GM21381 (cell line): ENCODE measurements at regions not wholly inside any gene's neighbourhood (a gene's known extent, or its start where the extent isn't known, plus 50 kb on each side); places are given as distances from the start of the nearest gene placed in this dataset.
"Not testable (repeated sequence)": the region's sequence is repeated elsewhere in the genome, so short reads cannot be mapped to it uniquely, and the experiment has no call there.

Experiments
- ATAC-seq: cut with Tn5 transposase; IDR thresholded peaks from one replicate; pipeline ENCODE4 v1.9.1; 2021; ENCODE audit warnings: mild to moderate bottlenecking, moderate library complexity; ENCODE audit not compliant: unreplicated experiment

DNA sequence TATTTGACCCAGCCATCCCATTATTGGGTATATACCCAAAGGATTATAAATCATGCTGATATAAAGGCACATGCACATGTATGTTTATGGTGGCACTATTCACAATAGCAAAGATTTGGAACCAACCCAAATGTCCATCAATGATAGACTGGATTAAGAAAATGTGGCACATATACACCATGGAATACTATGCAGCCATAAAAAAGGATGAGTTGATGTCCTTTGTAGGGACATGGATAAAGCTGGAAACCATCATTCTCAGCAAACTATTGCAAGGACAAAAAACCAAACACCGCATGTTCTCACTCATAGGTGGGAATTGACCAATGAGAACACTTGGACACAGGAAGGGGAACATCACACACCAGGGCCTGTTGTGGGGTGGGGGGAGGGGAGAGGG lies 147.3 kb upstream of the STK26 start:
- not testable (repeated sequence) for ATAC-seq

DNA sequence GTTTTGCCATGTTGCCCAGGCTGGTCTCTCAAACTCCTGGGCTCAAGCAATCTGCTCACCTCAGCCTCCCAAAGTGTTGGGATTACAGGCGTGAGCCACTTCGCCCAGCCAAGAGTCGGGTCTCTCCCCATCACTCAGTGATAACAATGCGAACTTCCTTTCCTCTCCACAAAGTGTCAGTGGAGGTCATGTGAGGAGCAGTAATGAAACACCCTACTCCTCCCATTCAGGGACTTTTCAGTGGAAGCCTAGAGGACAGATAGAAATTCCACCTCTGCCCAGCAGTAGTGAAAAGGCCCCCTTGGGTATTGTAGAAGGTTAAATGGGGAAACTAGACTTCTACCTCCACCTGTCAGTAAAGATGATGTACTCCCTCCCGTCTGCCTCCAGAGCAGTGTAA lies 141.9 kb upstream of the STK26 start:
- no peak for ATAC-seq

DNA sequence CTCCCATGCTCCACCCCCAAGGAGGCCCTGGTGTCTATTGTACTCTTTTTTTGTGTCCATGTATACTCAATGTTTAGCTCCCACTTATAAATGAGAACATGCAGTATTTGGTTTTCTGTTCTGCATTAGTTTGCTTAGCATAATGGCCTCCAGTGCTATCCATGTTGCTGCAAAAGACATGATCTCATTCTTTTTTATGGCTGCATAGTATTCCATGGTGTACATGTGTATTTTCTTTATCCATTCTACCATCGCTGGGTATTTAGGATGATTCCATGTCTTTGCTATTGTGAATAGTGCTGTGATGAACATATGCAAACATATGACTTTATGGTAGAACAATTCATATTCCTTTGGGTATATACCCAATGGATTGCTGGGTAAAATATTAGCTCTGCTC lies 138.1 kb upstream of the STK26 start:
- ATAC-seq, result not testable (repeated sequence)

DNA sequence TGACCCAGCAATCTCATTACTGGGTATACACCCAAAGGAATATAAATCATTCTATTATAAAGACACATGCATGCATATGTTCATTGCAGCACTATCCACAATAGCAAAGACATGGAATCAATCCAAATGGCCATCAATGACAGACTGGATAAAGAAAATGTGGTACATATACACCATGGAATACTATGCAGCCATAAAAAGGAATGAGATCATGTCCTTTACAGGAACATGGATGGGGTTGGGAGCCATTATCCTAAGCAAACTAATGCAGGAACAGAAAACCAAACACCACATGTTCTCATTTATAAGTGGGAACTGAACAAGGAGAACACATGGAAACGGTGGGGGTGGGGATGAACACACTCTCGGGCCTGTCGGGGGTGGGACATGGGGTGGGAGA lies 129.2 kb upstream of the STK26 start:
- not testable (repeated sequence) for ATAC-seq

DNA sequence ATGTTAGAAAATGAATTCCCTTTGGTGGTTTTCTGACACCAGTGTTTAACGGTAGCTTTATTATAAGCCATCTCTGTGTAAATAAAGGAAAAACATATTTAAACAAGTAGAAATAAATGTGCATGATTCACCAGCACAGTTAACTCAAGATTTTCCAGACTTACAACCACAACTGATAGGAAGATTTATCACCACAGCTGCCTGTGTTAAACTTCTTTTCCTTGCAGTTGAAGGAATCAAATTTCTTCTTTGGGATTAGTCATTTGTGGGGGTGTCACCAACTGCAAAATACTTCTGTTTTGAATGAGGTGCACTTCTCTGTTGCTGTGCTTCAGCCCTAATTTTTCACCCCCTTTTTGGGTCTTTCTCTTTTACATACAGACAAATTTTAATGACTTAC lies 128.1 kb upstream of the STK26 start:
- ATAC-seq, result no peak

DNA sequence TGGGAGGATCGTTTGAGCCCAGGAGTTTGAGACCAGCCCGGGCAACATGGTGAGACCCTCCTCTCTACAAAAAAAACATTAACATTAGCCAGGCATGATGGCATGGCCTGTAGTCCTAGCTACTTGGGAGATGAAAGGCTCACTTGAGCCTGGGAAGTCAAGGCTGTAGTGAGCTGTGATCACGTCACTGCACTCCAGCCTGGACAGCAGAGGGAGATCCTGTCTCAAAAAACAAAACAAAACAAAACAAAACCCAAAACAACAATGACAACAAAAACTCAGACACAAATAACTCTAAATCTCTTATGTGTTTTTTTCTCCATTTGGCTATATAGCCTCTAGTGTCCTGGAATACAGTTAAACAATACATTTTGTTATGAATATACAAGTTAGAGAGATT lies 127.3 kb upstream of the STK26 start:
- no peak for ATAC-seq

DNA sequence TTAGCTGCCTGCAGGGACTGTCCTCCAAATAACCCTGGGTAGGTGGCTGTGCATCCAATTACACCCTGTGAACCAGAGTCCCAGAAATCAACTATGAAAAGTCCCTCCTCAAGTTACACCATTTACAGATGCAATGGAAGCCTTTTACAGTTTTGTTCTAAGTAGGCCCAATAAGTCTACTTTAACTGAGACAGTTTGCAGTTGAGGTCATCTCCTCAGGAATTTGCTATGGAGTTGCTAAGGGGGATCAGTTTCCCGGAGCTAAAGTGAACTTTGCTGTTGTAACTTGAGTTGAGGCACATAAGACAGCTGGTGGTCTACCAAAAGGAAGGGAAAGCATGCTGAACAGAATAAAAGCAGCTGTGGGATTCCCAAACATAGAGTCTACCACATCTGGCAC lies 121.6 kb upstream of the STK26 start:
- ATAC-seq, result no peak

DNA sequence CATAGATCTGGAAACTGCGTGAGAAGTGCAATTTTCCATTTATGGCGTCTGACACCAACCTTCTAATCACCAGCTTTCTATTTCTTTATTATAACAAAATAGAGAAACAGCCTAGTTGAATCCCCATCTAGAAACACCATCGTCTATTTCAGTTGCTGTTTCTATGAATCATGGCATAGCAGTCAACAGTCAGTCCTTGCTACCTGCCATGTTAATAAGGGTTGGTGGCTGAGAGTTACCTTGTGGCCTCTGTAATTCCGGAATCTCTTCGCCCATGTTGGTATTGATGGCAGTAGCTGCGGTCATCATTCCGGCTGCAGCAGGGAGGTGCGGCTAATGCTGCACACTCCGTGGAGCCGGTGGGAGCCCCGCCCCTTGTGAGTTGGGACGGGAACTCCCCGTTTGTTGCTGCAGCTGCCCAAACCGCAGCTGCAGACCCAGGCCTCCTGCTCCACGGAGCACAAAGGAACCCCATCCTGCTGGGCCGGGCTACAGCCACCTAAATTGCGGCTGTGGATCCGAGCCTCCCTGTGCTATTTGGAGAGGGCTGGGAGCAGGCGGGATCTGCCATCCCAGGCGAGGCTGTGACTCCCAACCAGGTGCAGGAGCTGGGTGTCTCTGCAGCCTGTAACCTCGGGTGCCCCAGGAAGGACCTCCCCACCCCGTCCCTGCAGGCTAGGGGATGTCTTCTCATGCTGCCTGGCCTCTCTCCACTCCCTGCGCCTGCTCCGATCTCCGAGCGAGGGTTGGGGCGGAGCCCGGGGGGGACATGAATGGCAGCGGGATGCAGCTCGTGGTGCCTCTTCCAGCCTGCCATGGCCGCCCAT lies 115.4 kb upstream of the STK26 start:
- ATAC-seq, result no peak

DNA sequence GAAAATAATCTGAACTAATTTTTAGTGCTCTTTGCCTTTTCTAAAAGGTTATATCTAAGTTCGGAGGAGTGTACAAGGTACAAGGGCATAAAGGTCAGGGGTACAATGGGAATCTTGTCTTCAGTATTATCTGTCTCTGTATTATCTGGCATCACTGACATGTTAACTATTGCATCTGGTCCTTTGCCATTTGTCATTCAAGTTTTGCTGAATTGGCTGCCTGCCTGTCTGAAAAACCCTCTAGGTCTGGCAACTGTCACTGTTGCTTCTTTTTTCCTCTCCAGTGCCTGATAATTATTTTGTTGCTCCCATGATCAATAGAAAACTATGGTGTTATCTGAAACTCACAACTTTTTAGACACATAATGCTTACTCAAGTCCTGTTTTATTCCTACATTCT lies 112.5 kb upstream of the STK26 start:
- ATAC-seq, result no peak

DNA sequence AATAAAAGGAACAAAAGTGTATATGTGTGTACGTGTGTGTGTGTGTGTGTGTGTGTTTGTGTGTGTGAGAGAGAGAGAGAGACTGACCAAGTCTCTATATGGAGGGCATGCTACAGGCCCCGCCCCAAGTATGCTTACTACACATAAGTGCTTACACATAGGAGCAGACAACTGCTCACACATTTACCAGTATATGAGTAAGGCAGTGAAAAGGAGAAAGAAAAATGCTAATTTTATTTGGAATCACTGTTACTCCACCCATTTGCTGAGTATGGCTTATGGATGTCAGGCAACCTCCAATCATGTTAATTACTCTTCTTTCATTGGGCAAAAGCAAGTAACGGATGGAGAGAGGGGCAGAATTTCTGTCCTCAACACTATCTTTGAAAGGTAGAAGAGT lies 107.6 kb upstream of the STK26 start:
- no peak for ATAC-seq

DNA sequence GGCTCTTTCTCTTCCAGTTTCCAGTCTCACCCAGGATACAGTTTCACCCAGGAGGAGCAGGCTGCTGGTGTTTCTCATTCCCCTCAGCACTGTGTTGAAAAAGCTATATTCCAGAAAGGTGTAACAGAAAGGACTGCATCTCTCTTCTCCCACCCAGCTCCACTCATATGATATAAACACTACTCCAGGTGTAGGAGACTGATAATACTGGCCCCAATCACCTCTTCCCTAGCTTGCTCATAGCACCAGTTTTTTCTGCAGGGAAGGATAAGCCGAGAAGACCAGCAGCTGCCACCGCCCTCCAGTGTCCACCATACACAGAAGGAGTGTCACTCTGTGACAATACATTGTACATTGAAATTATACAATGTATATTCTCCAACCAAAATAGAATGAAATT lies 105.5 kb upstream of the STK26 start:
- ATAC-seq, result no peak

DNA sequence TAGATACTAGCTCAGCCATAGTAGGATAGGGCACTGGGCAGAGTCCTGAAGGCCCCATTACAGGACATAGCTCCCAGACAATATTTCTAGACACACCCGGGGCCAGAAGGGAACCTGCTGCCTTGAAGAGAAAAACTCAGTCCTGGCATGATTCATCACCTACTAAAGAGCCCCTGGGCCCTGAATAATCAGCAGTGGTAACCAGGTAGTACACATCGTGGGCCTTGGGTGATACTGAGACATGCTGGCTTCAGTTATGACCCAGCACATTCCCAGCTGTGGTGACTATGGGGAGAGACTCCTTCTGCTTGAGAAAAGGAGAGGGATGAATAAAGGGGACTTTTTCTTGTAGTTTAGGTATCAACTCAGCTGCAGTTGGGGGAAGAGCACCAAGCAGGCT lies 104.3 kb upstream of the STK26 start:
- ATAC-seq, result no peak

DNA sequence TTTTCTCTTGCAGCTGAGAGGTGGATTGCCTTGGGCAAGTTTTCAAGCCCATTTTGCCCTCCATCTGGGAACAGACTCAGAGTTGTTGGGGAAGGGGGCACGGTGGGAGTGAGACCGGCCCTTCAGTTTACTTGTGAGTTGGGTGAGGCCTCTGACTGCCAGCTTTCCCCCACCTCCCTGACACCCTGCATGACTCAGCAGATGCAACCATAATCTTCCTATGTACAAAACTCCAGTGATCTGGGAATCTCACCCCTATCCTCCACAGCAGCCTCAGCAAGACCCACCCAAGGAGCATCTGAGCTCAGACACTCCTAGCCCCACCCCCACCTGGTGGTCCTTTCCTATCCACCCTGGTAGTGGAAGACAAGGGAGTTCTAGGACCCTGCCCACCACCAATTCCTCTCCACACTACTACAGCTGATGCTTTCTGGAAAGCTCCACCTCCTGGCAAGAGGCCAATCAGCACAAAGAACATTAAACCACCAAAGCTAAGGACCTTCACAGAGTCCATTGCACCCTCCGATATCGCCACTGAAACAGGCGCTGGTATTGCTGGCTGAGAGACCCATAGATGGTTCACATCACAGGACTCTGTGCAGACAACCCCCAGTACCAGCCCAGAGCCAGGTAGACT lies 99.4 kb upstream of the STK26 start:
- no peak for ATAC-seq

DNA sequence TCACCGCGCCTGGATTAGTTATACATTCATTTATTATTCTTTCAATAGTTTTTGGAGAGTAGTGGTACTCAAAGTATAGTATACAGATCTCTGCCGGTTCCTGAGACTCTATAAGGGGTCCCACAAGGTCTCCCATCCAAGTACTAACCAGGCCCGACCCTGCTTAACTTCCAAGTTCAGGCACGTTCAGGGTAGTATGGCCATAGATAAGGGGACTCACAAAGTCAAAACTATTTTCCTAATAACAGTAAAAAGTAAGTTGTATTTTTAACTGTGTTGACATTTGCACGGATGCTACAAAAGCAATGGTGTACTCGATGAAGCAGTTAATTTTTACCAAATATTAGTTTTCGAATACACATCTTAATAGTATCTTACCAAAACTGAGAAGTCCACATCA lies 84.4 kb upstream of the STK26 start:
- ATAC-seq, result no peak

DNA sequence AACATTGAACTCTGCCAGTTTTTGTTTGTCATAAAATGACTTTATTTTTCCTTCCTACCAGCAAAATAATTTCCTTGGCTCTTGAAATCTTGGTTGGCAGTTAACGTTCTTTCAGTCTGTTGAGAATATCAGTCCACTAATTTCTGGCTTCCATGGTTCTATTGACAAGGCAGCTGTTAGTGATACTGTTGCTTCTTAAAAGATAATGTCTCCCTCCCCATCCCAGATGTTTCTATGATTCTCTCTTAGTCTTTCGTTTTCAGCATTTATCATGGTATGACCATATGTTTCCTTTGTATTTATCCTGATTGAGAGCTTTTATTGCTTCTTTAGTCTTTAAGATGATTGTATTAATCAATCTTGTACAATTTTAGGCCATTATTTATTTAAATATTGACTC lies 81.1 kb upstream of the STK26 start:
- no peak for ATAC-seq

DNA sequence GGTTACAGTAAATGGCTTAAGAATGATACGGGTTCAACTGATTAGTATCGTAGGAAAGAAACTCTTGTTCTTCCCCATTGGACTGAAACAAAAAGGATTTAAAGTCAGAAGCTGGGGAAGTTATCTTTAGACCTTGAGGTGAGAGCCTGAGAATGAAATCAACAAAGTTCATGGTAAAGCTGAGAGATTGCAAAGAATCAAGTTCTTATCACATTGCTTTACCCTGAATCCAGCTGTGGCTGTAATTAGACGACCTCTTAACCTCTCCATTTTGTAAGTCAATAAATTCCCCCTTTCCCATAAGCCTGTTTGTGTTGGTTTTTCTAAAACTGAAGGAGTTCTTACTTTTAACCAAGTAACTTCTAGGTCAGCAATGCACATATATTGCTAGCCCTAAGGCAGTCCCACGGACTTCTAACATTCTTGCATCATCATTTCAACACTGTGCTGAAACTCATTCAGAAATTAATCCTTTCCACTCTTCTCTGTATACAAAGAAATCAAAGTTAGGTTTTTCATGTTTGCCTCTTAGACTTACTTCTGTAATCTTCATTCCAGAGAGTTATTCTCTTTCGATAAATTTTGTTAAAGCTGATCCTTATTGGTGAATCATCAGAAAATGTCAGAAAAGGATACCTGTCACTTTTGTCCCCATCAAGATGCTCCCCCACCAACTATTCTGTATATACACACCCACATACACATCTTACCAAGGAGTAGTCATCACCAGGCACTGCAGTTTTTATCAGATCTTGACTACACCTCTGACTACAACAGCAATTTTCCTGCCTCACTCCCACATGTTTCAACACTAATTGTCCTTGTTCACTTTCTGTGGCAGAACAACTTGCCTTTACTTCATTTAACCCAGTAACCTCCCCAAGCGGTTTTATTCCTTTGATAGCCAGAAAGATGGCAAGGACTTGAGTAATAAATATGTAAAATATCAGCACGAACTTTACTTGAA lies 77.9 kb upstream of the STK26 start:
- no peak for ATAC-seq

DNA sequence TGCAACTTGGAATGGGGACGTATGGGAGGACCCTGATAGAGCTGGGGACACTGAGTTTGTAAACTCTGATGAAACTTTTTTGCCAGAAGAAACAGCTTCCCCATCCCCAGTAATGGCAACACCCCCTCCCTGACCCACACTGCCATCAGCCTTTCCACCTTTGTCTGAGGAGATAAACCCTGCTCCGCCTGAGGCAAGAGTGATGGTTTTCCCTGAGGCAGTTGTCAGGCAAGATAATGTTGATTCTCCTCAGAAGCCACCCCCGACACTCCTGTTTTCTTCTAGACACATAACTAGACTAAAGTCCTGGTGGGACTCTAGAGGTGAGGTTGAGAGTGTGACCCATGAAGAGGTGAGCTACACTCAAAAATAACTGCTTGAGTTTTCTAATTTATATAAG lies 71.9 kb upstream of the STK26 start:
- no peak for ATAC-seq

DNA sequence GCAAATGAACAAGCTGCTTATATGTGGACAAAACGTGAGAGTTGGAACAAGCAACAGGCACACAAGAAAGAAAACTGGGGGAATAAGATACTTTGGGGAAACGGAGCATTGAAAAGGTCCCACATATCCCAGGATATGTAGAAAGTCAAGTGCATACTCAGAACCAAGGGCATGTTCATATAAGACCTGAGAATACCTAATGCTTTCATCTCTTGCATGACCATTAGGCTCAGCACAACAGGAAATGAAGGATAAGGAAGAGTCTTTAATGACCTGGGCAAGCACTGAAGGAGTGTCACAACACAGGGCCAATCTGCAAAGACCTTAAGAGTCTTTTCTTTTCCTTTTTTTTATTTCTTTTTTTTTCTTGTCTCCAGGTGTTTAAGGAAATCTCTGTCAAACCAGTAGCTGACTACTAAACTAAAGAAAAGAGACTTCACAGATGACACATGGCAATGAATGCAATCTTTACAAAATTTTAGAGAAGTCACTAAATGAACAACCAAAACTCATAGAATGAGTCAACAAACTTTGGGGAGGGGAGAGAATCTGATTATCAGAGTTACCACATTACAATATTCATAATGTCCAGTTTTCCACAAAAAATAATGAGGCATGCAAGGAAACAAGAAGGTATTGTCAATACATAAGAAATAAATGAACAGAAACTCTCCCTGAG lies 67.9 kb upstream of the STK26 start:
- ATAC-seq, result no peak

DNA sequence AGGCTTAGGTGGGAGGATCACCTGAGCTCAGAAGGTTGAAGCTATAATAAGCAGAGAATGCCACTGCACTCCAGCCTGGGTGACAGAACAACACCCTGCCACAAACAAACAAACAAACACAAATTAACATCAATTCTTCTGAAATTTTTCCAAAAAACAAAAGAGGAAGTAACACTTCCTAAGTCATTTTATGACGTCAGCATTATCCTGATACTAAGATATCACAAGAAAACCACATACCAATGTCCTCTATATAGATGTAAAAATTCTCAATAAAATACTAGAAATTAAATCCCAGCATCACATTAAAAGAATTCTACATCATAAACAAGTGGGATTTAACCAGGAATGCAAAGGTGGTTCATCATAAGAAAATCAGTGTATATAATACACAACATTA lies 64.4 kb upstream of the STK26 start:
- no peak for ATAC-seq

DNA sequence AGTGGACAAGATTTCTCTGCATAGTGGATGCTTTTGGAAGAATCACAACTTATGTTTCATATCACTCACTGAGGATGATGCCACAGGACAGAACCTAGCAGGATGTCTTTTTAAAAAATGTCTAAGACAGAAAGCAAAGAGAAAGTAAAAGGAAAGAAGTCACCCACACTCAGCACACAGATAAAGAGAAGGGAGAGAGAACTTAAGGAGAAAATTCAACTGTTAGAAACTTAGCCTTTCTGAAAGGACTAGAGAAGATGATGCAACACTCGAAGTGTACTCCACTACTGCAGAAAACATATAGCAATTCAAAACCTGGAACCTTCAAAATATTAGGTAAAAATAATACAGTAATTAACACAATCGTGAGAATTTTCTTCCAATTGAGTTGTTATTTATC lies 52.8 kb upstream of the STK26 start:
- ATAC-seq, result no peak
